ENCODE measurements at regions not wholly inside any gene's neighbourhood (a gene's known extent, or its start where the extent isn't known, plus 50 kb on each side); places are given as distances from the start of the nearest gene placed in this dataset.

DNA sequence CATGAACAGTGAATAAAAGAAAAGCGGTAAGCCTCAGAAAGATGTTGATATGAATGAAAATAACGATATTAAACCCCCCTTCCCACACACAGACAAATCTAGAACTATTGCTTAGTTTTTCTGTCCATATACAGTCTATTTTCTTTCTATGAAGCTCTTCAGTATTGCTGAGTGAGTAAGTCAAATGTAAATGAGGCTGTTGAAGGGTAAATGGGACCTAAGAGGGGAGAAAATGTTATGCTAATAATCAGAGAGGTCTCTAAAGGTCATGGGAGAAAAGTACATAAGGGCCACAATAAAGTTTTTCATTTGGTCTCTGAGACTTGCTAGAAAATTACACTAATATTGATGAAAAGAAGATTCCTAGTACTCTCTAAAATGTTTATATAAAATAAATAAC lies 56.2 kb downstream of the PABPC4L start:
- TF ChIP-seq, protein P1, sequence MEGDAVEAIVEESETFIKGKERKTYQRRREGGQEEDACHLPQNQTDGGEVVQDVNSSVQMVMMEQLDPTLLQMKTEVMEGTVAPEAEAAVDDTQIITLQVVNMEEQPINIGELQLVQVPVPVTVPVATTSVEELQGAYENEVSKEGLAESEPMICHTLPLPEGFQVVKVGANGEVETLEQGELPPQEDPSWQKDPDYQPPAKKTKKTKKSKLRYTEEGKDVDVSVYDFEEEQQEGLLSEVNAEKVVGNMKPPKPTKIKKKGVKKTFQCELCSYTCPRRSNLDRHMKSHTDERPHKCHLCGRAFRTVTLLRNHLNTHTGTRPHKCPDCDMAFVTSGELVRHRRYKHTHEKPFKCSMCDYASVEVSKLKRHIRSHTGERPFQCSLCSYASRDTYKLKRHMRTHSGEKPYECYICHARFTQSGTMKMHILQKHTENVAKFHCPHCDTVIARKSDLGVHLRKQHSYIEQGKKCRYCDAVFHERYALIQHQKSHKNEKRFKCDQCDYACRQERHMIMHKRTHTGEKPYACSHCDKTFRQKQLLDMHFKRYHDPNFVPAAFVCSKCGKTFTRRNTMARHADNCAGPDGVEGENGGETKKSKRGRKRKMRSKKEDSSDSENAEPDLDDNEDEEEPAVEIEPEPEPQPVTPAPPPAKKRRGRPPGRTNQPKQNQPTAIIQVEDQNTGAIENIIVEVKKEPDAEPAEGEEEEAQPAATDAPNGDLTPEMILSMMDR (IDR thresholded peaks at IDR 0.05), result no peak
- TF ChIP-seq POLR2A (IDR thresholded peaks at IDR 0.05), result no peak
